Gastrocnemius medialis (tissue), 4 donors: ENCODE measurements at regions not wholly inside any gene's neighbourhood (a gene's known extent, or its start where the extent isn't known, plus 50 kb on each side); places are given as distances from the start of the nearest gene placed in this dataset.

Experiments
- ATAC-seq, 2 donors: fragments of 150-250 bp; one replicate each; pipeline ENCODE4 v1.9.1; 2016
- DNase-seq, 2 donors: peaks; one replicate each; pipeline ENCODE4 v3.0.0-alpha.2; 2019
- H3K27ac ChIP-seq, 4 donors: fragments of 200-600 bp; sonication (generic); 1 replicate in 1 of 4; 2 replicates in 3 of 4; pipeline ENCODE4 v1.5.1; 2016 to 2018; ENCODE audit warnings: mild to moderate bottlenecking in 2 of 4, moderate library complexity in 1 of 4
- H3K27me3 ChIP-seq, 3 donors: fragments of 200-600 bp; sonication (generic) in 2 of 3; 1 replicate in 1 of 3; 2 replicates in 2 of 3; pipeline versions ENCODE4 v1.5.1 to v1.6.0; 2016 to 2019; ENCODE audit warnings: mild to moderate bottlenecking in 1 of 3, moderate library complexity in 1 of 3
- H3K36me3 ChIP-seq, 2 donors: fragments of 200-600 bp; sonication (generic) in 1 of 2; one replicate each; pipeline ENCODE4 v1.5.1; 2017 to 2018
- H3K4me1 ChIP-seq, 2 donors: fragments of 200-600 bp; sonication (generic) in 1 of 2; one replicate each; pipeline ENCODE4 v1.5.1; 2016 to 2017; ENCODE audit warnings: mild to moderate bottlenecking in 2 of 2
- H3K4me3 ChIP-seq, 4 donors: fragments of 200-600 bp; sonication (generic) in 3 of 4; 1 replicate in 1 of 4; 2 replicates in 3 of 4; pipeline ENCODE4 v1.5.1; 2016 to 2019; ENCODE audit warnings: mild to moderate bottlenecking in 2 of 4
- H3K9me3 ChIP-seq, 3 donors: fragments of 200-600 bp; sonication (generic) in 2 of 3; 1 replicate in 1 of 3; 2 replicates in 2 of 3; pipeline ENCODE4 v1.5.1; 2016 to 2019
- POLR2A ChIP-seq, 2 donors: fragments of 450-650 bp; IDR thresholded peaks; one replicate each; pipeline ENCODE4 v1.6.1; 2017; ENCODE audit warnings: antibody characterized with exemption in 2 of 2, mild to moderate bottlenecking in 2 of 2, moderate library complexity in 2 of 2
- in situ Hi-C, 4 donors: fragments of 200-750 bp; cut with MboI; loops; one replicate each; pipeline versions ENCODE4 v1.15.0 to v1.8.0; 2017; ENCODE audit warnings: low sequenced_read_pairs in 4 of 4
- intact Hi-C: fragments of 100-400 bp; cut with DNase I; formaldehyde crosslinking; loops from one replicate; pipeline ENCODE4 v1.15.1; 2023; ENCODE audit warnings: low total_unique reads
- TF ChIP-seq, protein P1 (sequence below), 5 experiments: fragments of 450-650 bp in 3 of 5; fragments of 200-600 bp in 2 of 5; sonication (generic) in 2 of 5; IDR thresholded peaks in 4 of 5; conservative IDR thresholded peaks in 1 of 5; 1 replicate in 4 of 5; 2 replicates in 1 of 5; pipeline ENCODE4 v1.5.1; 2016 to 2019; ENCODE audit warnings: antibody characterized with exemption in 5 of 5, mild to moderate bottlenecking in 3 of 5, moderate library complexity in 3 of 5

GRCh38 chr6:120534954-120535353, 799.3 kb downstream of the TBC1D32 start:
- Histone ChIP-seq H3K9me3 (no peaks in the 10 kb centered on the region), H3K27me3 (no peaks in the 10 kb centered on the region), H3K4me1 (no peaks in the 10 kb centered on the region), H3K36me3 (no peaks in the 10 kb centered on the region), H3K4me3 (no peak overlapping the region), H3K27ac (no peak overlapping the region)
- intact Hi-C loops (no loop called here), in situ Hi-C loops (no loop called here)
- TF ChIP-seq POLR2A (IDR thresholded peaks at IDR 0.05): no peak
- TF ChIP-seq, protein P1, sequence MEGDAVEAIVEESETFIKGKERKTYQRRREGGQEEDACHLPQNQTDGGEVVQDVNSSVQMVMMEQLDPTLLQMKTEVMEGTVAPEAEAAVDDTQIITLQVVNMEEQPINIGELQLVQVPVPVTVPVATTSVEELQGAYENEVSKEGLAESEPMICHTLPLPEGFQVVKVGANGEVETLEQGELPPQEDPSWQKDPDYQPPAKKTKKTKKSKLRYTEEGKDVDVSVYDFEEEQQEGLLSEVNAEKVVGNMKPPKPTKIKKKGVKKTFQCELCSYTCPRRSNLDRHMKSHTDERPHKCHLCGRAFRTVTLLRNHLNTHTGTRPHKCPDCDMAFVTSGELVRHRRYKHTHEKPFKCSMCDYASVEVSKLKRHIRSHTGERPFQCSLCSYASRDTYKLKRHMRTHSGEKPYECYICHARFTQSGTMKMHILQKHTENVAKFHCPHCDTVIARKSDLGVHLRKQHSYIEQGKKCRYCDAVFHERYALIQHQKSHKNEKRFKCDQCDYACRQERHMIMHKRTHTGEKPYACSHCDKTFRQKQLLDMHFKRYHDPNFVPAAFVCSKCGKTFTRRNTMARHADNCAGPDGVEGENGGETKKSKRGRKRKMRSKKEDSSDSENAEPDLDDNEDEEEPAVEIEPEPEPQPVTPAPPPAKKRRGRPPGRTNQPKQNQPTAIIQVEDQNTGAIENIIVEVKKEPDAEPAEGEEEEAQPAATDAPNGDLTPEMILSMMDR (IDR thresholded peaks at IDR 0.05 in 4 of 5, conservative IDR thresholded peaks at IDR 0.05 in 1 of 5): no peak
- DNase-seq (no peak), ATAC-seq (no peak)

DNA sequence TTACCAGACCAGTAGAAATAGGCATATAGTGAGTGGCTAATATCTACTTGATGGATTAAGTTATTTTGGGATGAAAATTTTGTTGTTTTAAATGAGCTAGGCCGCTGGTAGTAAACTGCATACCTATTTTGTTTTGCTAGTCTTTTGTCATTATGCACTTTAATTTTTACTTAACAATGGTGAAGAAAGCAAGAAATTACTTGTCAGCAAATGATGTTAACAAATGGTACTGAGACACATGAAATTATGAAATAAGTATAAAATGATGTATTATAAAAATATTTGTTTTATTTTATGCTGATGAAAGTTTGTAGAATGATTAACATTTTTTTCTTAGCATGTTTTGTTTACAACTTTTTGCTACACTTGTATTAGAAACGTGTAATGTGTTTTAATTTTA, 807.7 kb downstream of the TBC1D32 start:
- ATAC-seq (no peak), DNase-seq (no peak)
- intact Hi-C loops (no loop called here), in situ Hi-C loops (no loop called here)
- no peaks in the 10 kb centered on the region for H3K27me3 ChIP-seq
- no peaks in the 10 kb centered on the region for H3K36me3 ChIP-seq
- no peak for TF ChIP-seq POLR2A (IDR thresholded peaks at IDR 0.05)
- TF ChIP-seq, protein P1 (IDR thresholded peaks at IDR 0.05 in 4 of 5, conservative IDR thresholded peaks at IDR 0.05 in 1 of 5): no peak
- H3K27ac ChIP-seq: no peak overlapping the region
- no peaks in the 10 kb centered on the region for H3K4me1 ChIP-seq
- no peaks in the 10 kb centered on the region for H3K9me3 ChIP-seq
- H3K4me3 ChIP-seq: no peak overlapping the region

- Histone ChIP-seq H3K36me3 (no peaks in the 10 kb centered on the region), H3K27me3 (no peaks in the 10 kb centered on the region), H3K4me1 (no peaks in the 10 kb centered on the region), H3K4me3 (no peak overlapping the region), H3K27ac (no peak overlapping the region), H3K9me3 (no peaks in the 10 kb centered on the region)
- in situ Hi-C loops (no loop called here), intact Hi-C loops (no loop called here)
- DNase-seq: no peak
- no peak for ATAC-seq
- no peak for TF ChIP-seq POLR2A (IDR thresholded peaks at IDR 0.05)
- TF ChIP-seq, protein P1 (IDR thresholded peaks at IDR 0.05 in 4 of 5, conservative IDR thresholded peaks at IDR 0.05 in 1 of 5): no peak
Measured at GRCh38 chr6:120514544-120514943, 819.7 kb downstream of the TBC1D32 start.

DNA sequence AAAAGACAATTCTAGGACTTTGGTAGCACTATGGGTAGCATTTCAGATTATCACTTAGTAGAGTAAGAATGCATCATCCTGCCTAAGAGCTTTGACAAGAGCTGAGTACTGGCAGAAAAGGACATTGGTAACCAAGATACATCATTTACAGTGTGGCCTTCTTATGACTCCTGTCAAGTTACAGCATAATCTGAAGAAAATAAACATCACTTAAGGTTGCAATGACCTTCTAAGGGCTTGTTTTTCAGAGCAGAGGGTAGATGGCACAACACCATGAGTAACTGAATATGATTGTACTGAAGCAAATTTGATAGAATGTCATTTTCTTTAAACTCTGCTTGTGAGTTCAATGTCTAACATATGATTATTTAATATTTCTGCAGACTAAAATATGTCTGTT, 822.6 kb downstream of the TBC1D32 start:
- DNase-seq (no peak), ATAC-seq (no peak)
- in situ Hi-C loops: no loop called here
- no peaks in the 10 kb centered on the region for H3K9me3 ChIP-seq
- TF ChIP-seq, protein P1 (IDR thresholded peaks at IDR 0.05 in 4 of 5, conservative IDR thresholded peaks at IDR 0.05 in 1 of 5): no peak
- no peak for TF ChIP-seq POLR2A (IDR thresholded peaks at IDR 0.05)
- no peak overlapping the region for H3K27ac ChIP-seq
- H3K4me3 ChIP-seq: no peak overlapping the region
- intact Hi-C loops: no loop called here
- H3K4me1 ChIP-seq: no peaks in the 10 kb centered on the region
- H3K36me3 ChIP-seq: no peaks in the 10 kb centered on the region
- no peaks in the 10 kb centered on the region for H3K27me3 ChIP-seq

DNA sequence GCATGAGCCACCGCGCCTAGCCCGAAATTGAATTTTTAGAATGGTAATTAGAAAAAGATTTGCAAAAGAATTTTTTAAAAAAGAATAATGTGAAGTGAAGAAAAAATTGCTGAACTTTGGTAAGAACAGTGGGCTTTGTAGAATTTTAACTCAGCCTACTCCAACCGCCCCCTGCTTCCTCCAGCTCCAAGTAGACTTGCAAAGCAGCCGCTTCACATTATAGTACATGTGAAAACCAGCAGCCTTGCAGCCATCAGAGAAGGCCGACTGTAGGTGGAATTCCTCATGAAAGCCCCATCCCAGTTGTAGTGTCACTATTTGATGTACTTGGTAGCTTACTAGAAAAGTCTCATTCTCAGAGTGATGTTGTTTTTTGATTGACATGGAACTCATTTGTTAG, 835.6 kb downstream of the TBC1D32 start:
- no peaks in the 10 kb centered on the region for H3K36me3 ChIP-seq
- intact Hi-C loops (no loop called here), in situ Hi-C loops (no loop called here)
- H3K9me3 ChIP-seq: no peaks in the 10 kb centered on the region
- ATAC-seq (no peak), DNase-seq (no peak)
- no peaks in the 10 kb centered on the region for H3K4me1 ChIP-seq
- no peak for TF ChIP-seq POLR2A (IDR thresholded peaks at IDR 0.05)
- TF ChIP-seq, protein P1 (IDR thresholded peaks at IDR 0.05 in 4 of 5, conservative IDR thresholded peaks at IDR 0.05 in 1 of 5): no peak
- no peak overlapping the region for H3K27ac ChIP-seq
- no peaks in the 10 kb centered on the region for H3K27me3 ChIP-seq
- no peak overlapping the region for H3K4me3 ChIP-seq
